Heart left ventricle (tissue), 13 donors: ENCODE measurements at regions not wholly inside any gene's neighbourhood (a gene's known extent, or its start where the extent isn't known, plus 50 kb on each side); places are given as distances from the start of the nearest gene placed in this dataset.

Source experiments
- CTCF ChIP-seq, 12 donors: fragments of 200-600 bp; sonication (generic) in 4 of 12; IDR thresholded peaks; one replicate each; pipeline versions ENCODE4 v1.5.0 to v1.8.0; 2018 to 2022; ENCODE audit warnings: antibody characterized with exemption in 12 of 12, mild to moderate bottlenecking in 5 of 12
- POLR2A ChIP-seq, 2 donors: fragments of 450-650 bp; IDR thresholded peaks; one replicate each; pipeline ENCODE4 v1.6.1; 2017; ENCODE audit warnings: antibody characterized with exemption in 2 of 2, mild to moderate bottlenecking in 2 of 2, moderate library complexity in 2 of 2
- donor health status: ischemic (EF 13 %, LVEDD 7.1; RV severe dilation, severe dysfunction).
- donor health status: DM: no; HTN: yes; CAD: no.
- donor health status: DM: no; HTN: no; CAD: no.
- donor health status: ischemic (EF 25% LVEDD 6.9; RV normal size, moderate dysfunction).
- donor health status: ischemic (EF 25% LVEDD 5.7; RV mildly dilated, moderate dysfunction).
- donor health status: ischemic (EF 35%, LVEDD 5.7; RV mildly dilated, moderate dysfunction).
- donor health status: nonischemic (EF 11% LVEDD 7.7; RV severe dilation, severe dysfunction).
- donor health status: DM: yes; HTN: yes; CAD: no.
- donor health status: PGD.
- donor health status: ischemic (EF 29% LVEDD 5.4; RV normal size, mild dysfunction).
- donor health status: nonischemic (EF 23%, LVEDD 6.1; RV moderate dilation, normal function).

- no peak for TF ChIP-seq POLR2A (IDR thresholded peaks at IDR 0.05)
- no peak for TF ChIP-seq CTCF (IDR thresholded peaks at IDR 0.05)
Observed at GRCh38 chr4:53959343-53960120, 104.9 kb downstream of the CHIC2 start.
